Calu3 (cell line): ENCODE measurements at regions not wholly inside any gene's neighbourhood (a gene's known extent, or its start where the extent isn't known, plus 50 kb on each side); places are given as distances from the start of the nearest gene placed in this dataset.

Experiments
- BruUV-seq: library from RNA; stranded (reverse); fragments of 400-500 nt; replicated peaks from 2 replicates; lab custom pipeline; 2021; lab: Mats Ljungman, UMichigan
- CTCF ChIA-PET: fragments of 300-600 bp; sonication (Branson Sonifier 250); formaldehyde crosslinking; loops from one replicate; lab custom pipeline; 2022; ENCODE audit warnings: antibody characterized with exemption; lab: Charles Lee
- DNase-seq: peaks from one replicate; pipeline ENCODE4 v3.0.0; 2022
- H3K27ac Mint-ChIP-seq: one replicate; pipeline ENCODE4 v1.8.0; 2022; ENCODE audit warnings: mixed read lengths; ENCODE audit not compliant: unreplicated experiment
- H3K27me3 Mint-ChIP-seq: one replicate; pipeline ENCODE4 v1.8.0; 2022; ENCODE audit warnings: mixed read lengths; ENCODE audit not compliant: unreplicated experiment
- H3K36me3 Mint-ChIP-seq: one replicate; pipeline ENCODE4 v1.8.0; 2022; ENCODE audit warnings: mild to moderate bottlenecking, moderate library complexity, mixed read lengths; ENCODE audit not compliant: insufficient read depth, unreplicated experiment
- H3K4me1 Mint-ChIP-seq: one replicate; pipeline ENCODE4 v1.8.0; 2022; ENCODE audit warnings: mild to moderate bottlenecking, low read depth, mixed read lengths; ENCODE audit not compliant: unreplicated experiment
- H3K4me3 Mint-ChIP-seq: one replicate; pipeline ENCODE4 v1.8.0; 2022; ENCODE audit warnings: mild to moderate bottlenecking, low read depth, moderate library complexity, mixed read lengths; ENCODE audit not compliant: unreplicated experiment
- H3K9me3 Mint-ChIP-seq: one replicate; pipeline ENCODE4 v1.8.0; 2022; ENCODE audit warnings: low read depth, mixed read lengths; ENCODE audit not compliant: unreplicated experiment
- CTCF ChIP-seq: fragments of 200-600 bp; IDR thresholded peaks from one replicate; pipeline ENCODE4 v1.8.0; 2022; ENCODE audit warnings: antibody characterized with exemption; ENCODE audit not compliant: unreplicated experiment
- intact Hi-C: fragments of 100-400 bp; cut with micrococcal nuclease; formaldehyde crosslinking; loops from one replicate; pipeline ENCODE4 v1.10.0; 2022; ENCODE audit not compliant: unreplicated experiment

GRCh38 chr17:72353502-72353901 is 232.7 kb downstream of the SOX9 start:
- DNase-seq = no peak
- Mint-ChIP-seq H3K4me1 (peaks cover 20% of the 10 kb centered on the region), H3K27me3 (no peaks in the 10 kb centered on the region), H3K27ac (no peak overlapping the region), H3K9me3 (no peaks in the 10 kb centered on the region), H3K36me3 (peaks cover 6% of the 10 kb centered on the region), H3K4me3 (no peak overlapping the region)
- intact Hi-C loops = no loop called here
- no peak for TF ChIP-seq CTCF
- BruUV-seq = no TSS peak
- CTCF ChIA-PET = no interaction called here

GRCh38 chr17:72354071-72354470 is 233.3 kb downstream of the SOX9 start:
- CTCF ChIA-PET = no interaction called here
- DNase-seq = no peak
- Mint-ChIP-seq H3K27me3 (no peaks in the 10 kb centered on the region), H3K27ac (no peak overlapping the region), H3K9me3 (no peaks in the 10 kb centered on the region), H3K36me3 (peaks cover 6% of the 10 kb centered on the region), H3K4me3 (no peak overlapping the region), H3K4me1 (peaks cover 25% of the 10 kb centered on the region)
- BruUV-seq = no TSS peak
- TF ChIP-seq CTCF = no peak
- intact Hi-C loops = no loop called here

- no TSS peak for BruUV-seq
- Mint-ChIP-seq H3K27me3 (no peaks in the 10 kb centered on the region), H3K9me3 (no peaks in the 10 kb centered on the region), H3K27ac (peak overlapping the region; percentile 65), H3K4me1 (peaks cover 46% of the 10 kb centered on the region), H3K4me3 (no peak overlapping the region), H3K36me3 (peaks cover 10% of the 10 kb centered on the region)
- intact Hi-C loops = loop anchor here (2.0 kb wide), 1 partner anchor 49 kb away; no protein-coding TSS in a partner anchor
- CTCF ChIA-PET = interaction anchor here (0.6 to 1.1 kb wide), 2 partner anchors 16 to 234 kb away, joined by 4 read pairs; no protein-coding TSS in a partner anchor
- no peak for DNase-seq
- no peak for TF ChIP-seq CTCF
Observed at GRCh38 chr17:72357764-72358365, 237.0 kb downstream of the SOX9 start.

GRCh38 chr17:72358465-72358864 is 237.6 kb downstream of the SOX9 start:
- BruUV-seq = no TSS peak
- intact Hi-C loops = loop anchor here (2.0 kb wide), 1 partner anchor 48 kb away; no protein-coding TSS in a partner anchor
- peak overlapping the region; percentile 65 for H3K27ac Mint-ChIP-seq
- H3K4me1 Mint-ChIP-seq = peaks cover 45% of the 10 kb centered on the region
- CTCF ChIA-PET = interaction anchor here (1.1 kb wide), 1 partner anchor 15 kb away, joined by 4 read pairs; no protein-coding TSS in a partner anchor
- no peaks in the 10 kb centered on the region for H3K9me3 Mint-ChIP-seq
- no peak for TF ChIP-seq CTCF
- H3K27me3 Mint-ChIP-seq = no peaks in the 10 kb centered on the region
- DNase-seq = peak; percentile 22
- peaks cover 10% of the 10 kb centered on the region for H3K36me3 Mint-ChIP-seq
- H3K4me3 Mint-ChIP-seq = no peak overlapping the region
